IPS-18c (cell line): ENCODE measurements at regions not wholly inside any gene's neighbourhood (a gene's known extent, or its start where the extent isn't known, plus 50 kb on each side); places are given as distances from the start of the nearest gene placed in this dataset.

Source experiments
- H3K4me3 ChIP-seq: 2 replicates; pipeline ENCODE4 v1.7.0; 2013; ENCODE audit warnings: low read depth, mild to moderate bottlenecking, low read length, moderate library complexity; ENCODE audit not compliant: insufficient read depth
- H3K9me3 ChIP-seq: one replicate; pipeline ENCODE4 v1.6.1; 2013; ENCODE audit warnings: mild to moderate bottlenecking, low read length, moderate library complexity; ENCODE audit not compliant: control insufficient read depth, insufficient read depth

DNA sequence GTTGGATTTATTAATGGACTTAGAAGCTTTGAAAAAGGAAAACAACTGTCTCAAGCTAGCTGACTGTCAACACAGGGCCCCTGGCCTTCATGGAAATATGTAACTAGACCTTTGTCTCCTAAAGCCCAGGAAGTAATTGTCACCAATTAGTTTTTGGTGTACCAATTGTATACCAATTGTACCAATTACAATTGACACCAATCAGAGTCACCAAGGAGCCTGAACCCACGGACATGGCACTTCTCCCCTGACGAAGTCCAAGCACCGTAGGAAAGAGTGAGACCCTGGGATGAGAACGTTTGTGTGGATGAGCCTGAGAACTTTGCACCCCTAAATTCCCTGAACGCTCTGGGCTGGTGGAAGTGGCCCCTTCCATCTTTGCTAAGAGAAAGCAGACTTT is 129.0 kb downstream of the ENGASE start:
- Histone ChIP-seq H3K9me3 (no peaks in the 10 kb centered on the region), H3K4me3 (no peak overlapping the region)

DNA sequence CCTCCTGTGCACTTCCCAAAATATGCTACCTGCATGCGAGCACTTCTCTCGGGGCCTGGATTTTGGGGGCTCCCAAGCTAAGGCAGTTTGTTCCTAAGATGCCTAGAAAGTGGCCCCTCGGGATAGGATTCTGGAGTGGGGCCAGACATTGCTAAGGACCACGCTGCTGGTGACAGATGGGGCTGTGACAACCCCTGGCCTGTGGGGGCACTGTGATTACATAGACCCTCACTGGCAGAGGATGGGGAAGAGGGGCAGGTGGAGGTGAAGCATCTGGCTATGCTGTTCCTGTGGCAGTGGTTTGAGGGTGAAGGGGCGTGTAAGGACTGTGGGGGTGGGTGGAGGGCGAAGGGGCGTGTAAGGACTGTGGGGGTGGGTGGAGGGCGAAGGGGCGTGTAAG is 128.4 kb downstream of the ENGASE start:
- no peak overlapping the region for H3K4me3 ChIP-seq
- no peaks in the 10 kb centered on the region for H3K9me3 ChIP-seq

DNA sequence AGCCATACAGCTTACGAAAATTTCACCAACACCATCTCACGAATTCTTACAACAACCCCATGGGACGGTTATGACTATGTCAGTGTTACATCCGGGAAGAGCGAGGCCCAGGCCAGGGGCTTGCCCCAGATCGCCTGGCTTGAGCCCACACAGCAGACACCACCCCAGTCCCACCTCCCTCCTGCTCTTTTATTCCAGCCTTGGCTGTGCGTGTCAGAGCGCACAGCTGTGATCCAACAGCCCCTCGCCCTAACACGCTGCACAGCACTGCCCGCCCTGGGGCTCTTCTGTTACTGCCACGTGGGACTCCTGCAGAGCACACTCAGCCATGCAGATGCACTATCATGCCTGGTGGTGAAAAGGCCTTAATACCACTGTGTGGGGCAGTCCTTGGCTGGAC is 127.9 kb downstream of the ENGASE start:
- Histone ChIP-seq H3K4me3 (no peak overlapping the region), H3K9me3 (no peaks in the 10 kb centered on the region)

DNA sequence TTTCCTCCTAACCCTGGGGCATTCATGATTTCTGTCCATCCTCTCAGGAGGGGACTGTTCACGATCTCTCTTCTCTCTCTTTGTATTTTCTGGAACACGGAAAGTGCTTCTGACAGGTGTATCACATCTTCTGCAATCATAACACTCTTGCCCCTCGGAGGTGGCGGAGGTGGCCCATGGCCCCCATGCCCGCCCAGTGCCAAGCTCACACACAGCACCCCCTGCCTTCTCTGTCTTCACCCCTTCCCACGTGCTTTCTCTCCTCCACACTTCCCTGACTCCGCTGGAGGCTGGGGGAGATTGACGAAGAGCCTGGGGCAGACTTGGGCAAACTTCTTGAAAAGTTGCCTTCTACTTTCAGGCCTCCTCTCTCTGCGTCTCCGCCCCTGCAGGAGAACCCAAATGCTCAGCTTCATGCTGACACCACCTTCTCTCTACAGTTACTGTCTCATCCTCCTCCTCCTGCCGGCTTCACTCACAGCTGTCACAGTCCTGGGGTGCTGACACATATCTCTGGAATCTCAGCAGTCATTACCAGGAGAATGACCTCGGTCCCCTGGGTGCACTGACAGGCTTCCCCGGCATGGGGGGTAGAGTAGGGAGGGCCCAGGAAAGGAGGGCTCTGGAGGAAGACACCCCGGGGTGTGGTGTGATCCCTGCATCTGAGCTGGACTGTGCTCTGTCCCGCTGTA is 127.1 kb downstream of the ENGASE start:
- no peak overlapping the region for H3K4me3 ChIP-seq
- H3K9me3 ChIP-seq = no peaks in the 10 kb centered on the region

DNA sequence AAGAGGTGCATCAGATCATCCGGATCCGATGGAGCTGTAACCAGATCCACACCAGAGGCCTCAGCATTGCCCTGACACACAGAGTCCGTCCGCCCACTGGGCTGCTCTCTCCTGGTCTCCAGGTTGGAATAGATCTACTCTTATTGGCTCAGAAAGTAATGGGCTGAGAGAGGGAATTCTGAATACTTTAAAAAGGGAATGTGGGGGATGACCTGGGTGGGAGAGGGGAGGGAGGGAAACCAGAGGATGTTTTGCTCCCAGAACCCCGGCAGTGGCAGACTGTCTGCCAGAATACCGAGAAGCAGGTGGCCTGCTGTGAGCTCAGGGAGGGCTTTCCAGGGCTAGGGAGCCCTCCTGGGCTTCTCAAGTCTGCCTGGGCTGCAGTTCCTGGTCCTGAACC is 126.5 kb downstream of the ENGASE start:
- H3K4me3 ChIP-seq = no peak overlapping the region
- no peaks in the 10 kb centered on the region for H3K9me3 ChIP-seq

DNA sequence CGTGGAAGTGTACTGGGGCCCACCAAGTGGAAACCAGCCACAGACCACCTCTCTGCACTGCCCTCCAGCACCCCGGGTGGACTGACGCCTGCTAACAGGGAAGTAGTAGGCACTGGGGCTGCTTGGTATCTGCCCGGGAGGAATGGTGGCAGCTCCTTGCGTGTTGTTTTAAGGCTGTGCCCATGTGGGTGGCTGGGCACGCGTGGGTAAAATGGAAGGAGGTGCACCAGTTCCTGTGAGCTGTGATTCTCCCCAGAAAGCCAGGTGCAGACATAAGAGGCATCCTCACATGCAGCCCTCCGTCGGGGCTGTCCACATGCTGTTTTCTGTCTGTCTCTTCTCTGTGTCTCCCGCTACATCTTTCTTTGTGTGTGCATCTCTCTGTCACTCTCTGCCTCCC is 122.3 kb downstream of the ENGASE start:
- Histone ChIP-seq H3K4me3 (no peak overlapping the region), H3K9me3 (no peaks in the 10 kb centered on the region)

DNA sequence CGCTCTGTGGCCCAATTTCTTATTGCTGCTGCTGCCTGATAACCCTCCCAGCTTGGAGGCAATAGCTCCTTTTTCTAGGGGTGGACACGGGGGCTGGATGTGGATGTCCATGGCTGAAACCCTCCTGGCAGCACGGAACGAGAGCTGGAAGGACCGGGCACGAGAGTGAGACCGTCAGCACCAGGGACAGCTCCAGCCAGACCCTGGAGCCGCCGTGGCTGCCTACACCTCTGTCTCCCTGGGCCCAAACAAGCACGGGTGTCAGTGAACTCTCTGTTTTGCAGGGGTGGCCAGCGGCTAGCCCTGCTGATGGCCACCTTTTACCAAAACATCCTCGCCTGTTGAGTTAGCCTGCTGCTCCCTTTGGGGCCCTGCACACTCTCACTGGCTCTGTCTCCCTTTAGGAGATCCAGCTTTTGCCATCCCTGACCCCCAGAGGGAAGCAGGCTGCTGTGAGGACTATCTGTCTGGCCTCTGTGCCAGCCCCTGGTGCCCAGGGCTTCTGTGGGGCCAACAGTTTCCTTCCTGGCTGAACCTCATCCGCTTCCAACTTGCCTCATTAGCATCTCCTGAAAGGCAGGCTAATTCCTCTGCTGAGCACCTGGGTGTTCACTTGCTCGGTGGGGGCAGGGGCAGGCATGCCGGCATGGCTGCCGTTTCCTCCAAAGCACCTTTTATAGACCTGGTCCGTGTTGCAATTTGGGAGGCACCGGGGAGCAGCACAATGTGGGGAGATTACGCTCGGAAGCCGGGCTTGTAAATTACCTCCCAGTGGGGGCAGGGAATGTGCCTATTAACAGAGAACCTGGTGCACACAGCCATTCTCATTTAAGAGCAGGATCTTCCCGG is 118.1 kb downstream of the ENGASE start:
- H3K9me3 ChIP-seq = no peaks in the 10 kb centered on the region
- peak overlapping the region; percentile 34 for H3K4me3 ChIP-seq

DNA sequence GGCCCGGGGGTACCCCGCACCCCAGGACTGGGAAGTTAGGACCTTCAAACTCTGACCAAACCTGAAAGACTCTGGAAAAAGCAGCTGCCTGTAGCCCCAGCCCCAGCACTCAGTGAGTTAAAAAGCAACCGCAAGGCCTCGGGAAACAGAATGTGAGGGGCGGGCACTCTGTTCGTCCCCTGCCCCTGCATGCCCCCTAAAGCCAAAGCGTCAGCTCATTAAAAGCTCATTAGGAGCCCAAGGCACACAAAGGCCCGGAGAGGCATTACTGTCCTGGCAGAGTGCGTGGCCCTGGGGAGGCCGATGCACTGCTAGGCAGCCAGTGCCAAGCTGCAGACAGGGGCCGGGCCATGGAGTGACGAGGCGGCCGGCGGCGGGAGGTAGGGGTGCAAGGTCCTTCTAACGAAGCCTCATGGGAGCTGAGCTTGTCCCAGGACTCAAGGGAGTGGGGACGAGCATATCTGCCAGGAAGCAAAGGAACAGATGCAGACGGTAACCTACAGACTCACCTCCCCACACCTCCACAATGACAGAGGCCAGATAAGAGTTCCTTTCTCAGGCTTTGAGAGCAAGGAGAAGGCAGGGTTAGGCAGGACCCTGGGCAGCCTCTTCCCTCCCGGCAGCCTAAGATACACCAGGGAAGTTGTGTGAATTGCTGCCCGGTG is 116.8 kb downstream of the ENGASE start:
- Histone ChIP-seq H3K4me3 (no peak overlapping the region), H3K9me3 (no peaks in the 10 kb centered on the region)

DNA sequence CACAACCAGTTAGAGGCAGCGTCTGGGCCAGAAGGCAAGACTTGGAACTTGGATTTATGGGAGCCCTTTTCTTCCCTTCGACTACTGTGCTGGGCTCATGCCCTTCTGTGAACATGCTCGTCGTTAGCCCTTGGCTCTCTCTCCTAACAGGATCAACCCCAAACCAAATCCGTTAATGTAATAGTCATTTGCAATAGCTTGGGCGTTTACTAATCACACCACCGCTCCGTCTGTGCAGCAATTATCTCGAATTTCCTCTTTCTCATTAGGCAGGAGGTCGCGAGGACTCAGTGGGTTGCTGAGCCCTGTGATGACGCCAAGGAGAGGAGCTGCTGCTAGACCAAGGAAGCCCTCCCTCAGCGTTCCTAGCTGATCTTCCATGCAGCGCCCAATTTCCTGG is 114.7 kb downstream of the ENGASE start:
- Histone ChIP-seq H3K4me3 (no peak overlapping the region), H3K9me3 (no peaks in the 10 kb centered on the region)

DNA sequence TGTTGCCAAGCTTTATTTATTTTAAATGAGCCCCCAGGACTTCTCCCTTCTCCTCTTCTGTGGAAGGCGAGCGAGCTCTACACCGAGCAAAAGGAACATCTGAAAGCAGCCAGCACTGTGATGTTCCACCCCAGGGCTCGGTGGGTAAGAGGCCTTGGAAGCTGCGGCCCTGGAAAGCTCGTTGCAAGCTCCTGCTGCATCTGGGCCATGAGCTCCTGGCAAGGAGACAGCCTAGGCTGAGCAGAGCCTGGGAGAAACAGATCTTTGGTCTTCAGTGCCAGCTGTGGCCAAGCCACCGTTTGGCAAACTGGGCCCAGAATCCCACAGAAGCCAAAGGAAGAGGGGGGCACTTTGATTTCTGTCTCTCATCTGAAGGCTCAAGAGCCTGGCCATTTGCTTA is 114.1 kb downstream of the ENGASE start:
- Histone ChIP-seq H3K9me3 (no peaks in the 10 kb centered on the region), H3K4me3 (no peak overlapping the region)

DNA sequence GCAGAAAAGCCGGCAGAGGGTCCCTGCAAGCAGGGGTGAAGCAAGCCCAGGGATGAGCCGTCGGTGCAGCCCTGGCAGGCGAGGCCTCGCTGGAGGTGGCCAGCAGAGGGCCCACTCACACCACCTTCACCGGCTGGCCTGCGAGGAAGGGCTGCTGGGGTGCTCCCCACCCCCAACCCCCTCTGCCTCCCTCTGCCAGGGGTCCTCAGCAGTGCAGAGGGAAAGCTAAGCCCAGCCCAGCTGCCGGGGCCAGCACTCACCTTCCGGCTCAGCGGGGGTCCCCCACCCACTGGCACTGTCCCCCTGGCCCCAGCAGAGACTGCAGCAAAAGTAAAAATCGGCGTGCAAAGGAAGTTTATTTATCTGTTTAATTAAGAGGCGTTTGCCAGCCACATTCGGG is 113.4 kb downstream of the ENGASE start:
- no peak overlapping the region for H3K4me3 ChIP-seq

DNA sequence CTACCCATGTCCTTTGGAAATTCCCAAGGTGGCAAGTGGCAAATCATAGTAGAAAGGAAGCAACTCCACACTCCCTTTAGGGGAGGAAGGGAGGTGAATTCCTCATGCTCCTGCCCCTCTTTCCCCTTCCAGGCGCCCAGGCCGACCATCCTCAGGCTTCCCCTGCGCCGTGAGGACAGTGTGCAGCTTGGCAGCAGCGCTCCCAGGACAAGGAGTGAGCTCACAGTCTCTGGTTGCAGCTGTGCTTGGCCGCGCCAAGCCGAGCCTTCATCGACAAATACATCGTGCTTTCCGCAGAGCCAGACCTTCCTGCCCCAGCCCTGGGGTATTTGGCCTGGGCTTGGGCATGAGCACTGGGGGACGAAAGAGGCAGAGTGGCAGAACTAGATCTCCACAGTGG is 112.6 kb downstream of the ENGASE start:
- Histone ChIP-seq H3K9me3 (no peaks in the 10 kb centered on the region), H3K4me3 (no peak overlapping the region)

More for the DNA sequence above, 113.4 kb downstream of the ENGASE start:
- H3K9me3 ChIP-seq = no peaks in the 10 kb centered on the region

DNA sequence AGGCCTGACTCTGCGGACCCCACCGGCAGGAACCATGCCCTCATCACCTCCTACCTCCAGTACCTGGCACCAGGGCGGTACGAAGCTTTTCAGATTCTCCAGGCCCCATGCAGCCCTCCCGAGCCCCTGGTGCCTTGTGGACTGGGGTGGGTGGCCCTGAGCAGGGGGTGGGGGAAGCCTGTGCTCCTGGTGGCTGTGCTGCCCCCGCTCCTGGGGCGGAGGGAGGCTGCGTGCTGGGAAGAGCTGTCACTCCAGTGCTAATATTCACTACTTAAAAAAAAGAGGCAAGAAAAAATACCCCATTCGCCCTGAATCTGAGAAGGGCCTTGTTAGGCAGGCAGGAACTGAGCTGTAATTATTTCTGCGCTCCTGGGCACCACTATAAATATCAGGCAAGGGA is 111.8 kb downstream of the ENGASE start:
- no peak overlapping the region for H3K4me3 ChIP-seq
- no peaks in the 10 kb centered on the region for H3K9me3 ChIP-seq

DNA sequence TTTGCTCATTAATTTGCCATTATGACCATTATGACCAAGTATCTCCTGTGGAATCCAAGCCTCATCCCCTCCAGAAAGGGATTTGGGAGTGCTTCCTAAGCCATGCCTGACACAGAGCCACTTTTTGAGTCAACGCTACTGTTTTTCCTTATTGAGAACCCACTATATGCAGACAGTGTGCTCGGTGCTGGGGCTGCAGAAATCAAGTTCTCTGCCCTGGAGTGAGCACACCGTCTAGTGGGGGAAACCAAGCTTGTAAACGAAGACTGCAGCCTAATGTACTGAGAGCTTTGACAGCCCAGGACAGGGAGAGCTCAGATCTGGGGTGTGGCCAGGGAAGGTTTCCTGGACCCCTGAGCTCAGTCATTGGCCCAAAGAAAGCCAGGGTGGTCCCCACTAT is 111.0 kb downstream of the ENGASE start:
- no peak overlapping the region for H3K4me3 ChIP-seq
- H3K9me3 ChIP-seq = no peaks in the 10 kb centered on the region

DNA sequence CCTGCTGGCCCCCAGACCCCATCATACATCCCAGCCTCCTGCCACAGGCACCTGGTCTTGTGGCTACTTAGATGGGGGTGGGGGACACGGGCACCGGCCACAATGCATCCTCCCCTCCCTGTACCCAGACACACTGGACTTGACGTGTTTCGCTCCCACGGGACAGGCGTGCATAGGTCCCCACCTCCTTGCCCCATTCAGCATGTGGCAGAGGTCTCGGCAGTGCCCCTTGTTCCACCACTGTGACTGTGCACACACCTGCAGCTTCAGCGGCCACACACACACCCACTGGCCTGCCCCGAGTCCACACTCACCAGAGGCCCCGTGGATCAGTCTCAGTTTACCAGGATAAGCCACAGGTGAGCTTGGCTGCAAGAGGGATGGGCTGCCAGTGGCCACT is 109.6 kb downstream of the ENGASE start:
- no peaks in the 10 kb centered on the region for H3K9me3 ChIP-seq
- H3K4me3 ChIP-seq = peak overlapping the region; percentile 75

DNA sequence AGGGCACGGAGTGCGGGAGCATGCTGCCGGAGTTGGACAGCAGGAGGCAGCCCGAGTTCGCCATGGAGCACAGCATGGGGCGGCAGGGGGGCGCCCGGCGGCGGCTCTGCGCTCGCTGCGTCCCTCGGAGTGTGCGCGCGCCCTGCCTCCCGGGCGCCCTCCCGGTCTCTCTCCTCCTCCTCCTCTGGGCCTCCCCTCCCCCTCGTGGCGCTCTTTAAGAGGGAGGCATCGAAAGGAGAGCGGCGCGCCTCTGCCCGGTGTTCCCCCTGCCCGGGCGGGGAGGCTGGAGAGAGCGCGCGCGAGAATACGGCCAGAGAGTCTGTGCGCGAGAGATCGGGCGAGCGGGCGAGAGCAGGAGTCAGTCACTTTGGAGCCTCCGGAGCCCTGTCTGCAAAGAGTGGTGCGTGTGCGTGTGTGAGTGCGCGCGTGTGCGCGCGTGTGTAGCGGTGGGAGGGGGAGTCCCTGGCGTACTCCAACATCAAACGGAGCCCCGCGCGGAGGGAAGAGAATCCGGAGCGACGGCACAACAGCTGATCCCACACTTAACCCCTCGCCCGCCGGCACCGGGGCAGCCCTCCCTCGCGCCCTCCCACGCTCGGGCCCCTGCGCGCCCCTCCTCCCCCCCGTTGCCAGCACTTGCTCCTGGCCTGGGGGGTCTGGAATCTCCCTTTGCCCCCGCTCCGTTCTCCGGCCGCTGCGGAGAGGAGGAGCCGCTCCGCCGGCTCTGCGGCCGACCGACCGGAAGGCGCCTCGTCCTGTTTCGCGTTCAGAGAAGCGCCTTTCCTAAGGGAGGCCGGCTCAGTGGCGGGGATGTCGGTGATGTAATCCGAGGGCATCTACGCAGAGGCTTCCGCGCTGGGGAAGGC is 108.9 kb downstream of the ENGASE start:
- Histone ChIP-seq H3K4me3 (peak overlapping the region; percentile 75), H3K9me3 (no peaks in the 10 kb centered on the region)

DNA sequence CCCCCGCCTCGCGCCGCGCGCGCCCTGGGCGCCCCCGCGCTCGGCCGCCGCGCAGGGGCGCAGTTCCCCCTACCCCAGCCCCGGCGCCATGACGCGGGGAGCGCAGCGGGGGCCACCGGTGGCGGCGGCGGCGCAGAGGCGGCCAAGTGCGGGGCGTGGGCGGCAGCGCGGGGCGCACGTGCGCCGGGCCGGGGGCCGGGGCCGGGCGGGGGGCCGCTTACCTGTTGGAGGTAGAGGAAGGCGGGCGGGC is 108.3 kb downstream of the ENGASE start:
- H3K9me3 ChIP-seq = no peaks in the 10 kb centered on the region
- peak overlapping the region; percentile 75; the same call in 1 of the 2 replicates for H3K4me3 ChIP-seq
